SK-N-SH (cell line): ENCODE measurements at regions not wholly inside any gene's neighbourhood (a gene's known extent, or its start where the extent isn't known, plus 50 kb on each side); places are given as distances from the start of the nearest gene placed in this dataset.

Experiments
- CHD2 ChIP-seq: fragments of 150-350 bp; IDR thresholded peaks from 2 replicates; pipeline ENCODE4 v1.6.1; 2018; ENCODE audit warnings: low read length; ENCODE audit not compliant: partially characterized antibody
- CTCF ChIP-seq: fragments of 200-600 bp; sonication (generic); IDR thresholded peaks from 2 replicates; pipeline ENCODE4 v1.6.1; 2017; ENCODE audit warnings: antibody characterized with exemption, mild to moderate bottlenecking, moderate library complexity
- EZH2phosphoT487 ChIP-seq: fragments of 200-600 bp; sonication (generic); IDR thresholded peaks from 2 replicates; pipeline ENCODE4 v1.6.1; 2017; ENCODE audit warnings: low read depth, mixed run types, mild to moderate bottlenecking, antibody characterized with exemption, moderate library complexity, borderline replicate concordance
- FOSL2 ChIP-seq: IDR thresholded peaks from 2 replicates; pipeline ENCODE4 v1.4.0; 2012; ENCODE audit warnings: low read depth, mild to moderate bottlenecking, moderate library complexity, borderline replicate concordance
- MAX ChIP-seq: IDR thresholded peaks from 2 replicates; pipeline ENCODE4 v1.4.0; 2012; ENCODE audit warnings: low read depth
- RCOR1 ChIP-seq: fragments of 150-350 bp; IDR thresholded peaks from 2 replicates; pipeline ENCODE4 v1.6.1; 2017; ENCODE audit warnings: antibody characterized with exemption, low read length

- no peak for TF ChIP-seq EZH2phosphoT487
- TF ChIP-seq CTCF = no peak
- TF ChIP-seq FOSL2 = no peak
- TF ChIP-seq CHD2 = no peak
- TF ChIP-seq RCOR1 = no peak
- TF ChIP-seq MAX = no peak
These were observed 274.4 kb downstream of the IDS start for GRCh38 chrX:149230689-149231088.
